ENCODE measurements at regions not wholly inside any gene's neighbourhood (a gene's known extent, or its start where the extent isn't known, plus 50 kb on each side); places are given as distances from the start of the nearest gene placed in this dataset.

- H3K27me3 ChIP-seq: no peaks in the 10 kb centered on the region
- 62 to 72% methylated on average over 16 of the region's 16 CpGs for WGBS, 2 donors
- no peak for DNase-seq
- FAIRE-seq: no peak
- H3K36me3 ChIP-seq: no peaks in the 10 kb centered on the region
- no peak for ATAC-seq
- no peaks in the 10 kb centered on the region for H3K9me3 ChIP-seq
- intact Hi-C loops (cut with DNase I): no loop called here
- no peak for TF ChIP-seq CTCF (IDR thresholded peaks at IDR 0.05)
- H3K27ac ChIP-seq: no peak overlapping the region
- no peak overlapping the region for H3K4me3 ChIP-seq
- H3K4me1 ChIP-seq: no peaks in the 10 kb centered on the region
These were observed 724.0 kb downstream of the IRX1 start for GRCh38 chr5:4319478-4320128.

- ATAC-seq (no peak), DNase-seq (no peak), FAIRE-seq (no peak)
- no peaks in the 10 kb centered on the region for H3K36me3 ChIP-seq
- no peak for TF ChIP-seq CTCF (IDR thresholded peaks at IDR 0.05)
- H3K27me3 ChIP-seq: no peaks in the 10 kb centered on the region
- intact Hi-C loops (cut with DNase I): no loop called here
- no peak overlapping the region for H3K4me3 ChIP-seq
- H3K4me1 ChIP-seq: no peaks in the 10 kb centered on the region
- H3K27ac ChIP-seq: no peak overlapping the region
- no peaks in the 10 kb centered on the region for H3K9me3 ChIP-seq
- WGBS, 2 donors: 61 to 75% methylated on average over 2 of the region's 2 CpGs
These were observed 734.7 kb downstream of the IRX1 start for GRCh38 chr5:4330327-4330726.

GRCh38 chr5:4335078-4335477 is 739.4 kb downstream of the IRX1 start:
- H3K4me3 ChIP-seq: no peak overlapping the region
- no peaks in the 10 kb centered on the region for H3K4me1 ChIP-seq
- 37 to 56% methylated on average over 2 of the region's 2 CpGs for WGBS, 2 donors
- H3K36me3 ChIP-seq: no peaks in the 10 kb centered on the region
- DNase-seq: no peak
- no peak for TF ChIP-seq CTCF (IDR thresholded peaks at IDR 0.05)
- FAIRE-seq: no peak
- H3K9me3 ChIP-seq: no peaks in the 10 kb centered on the region
- H3K27ac ChIP-seq: no peak overlapping the region
- no peaks in the 10 kb centered on the region for H3K27me3 ChIP-seq
- intact Hi-C loops (cut with DNase I): no loop called here
- ATAC-seq: no peak

GRCh38 chr5:4337519-4337918 is 741.9 kb downstream of the IRX1 start:
- H3K4me1 ChIP-seq: no peaks in the 10 kb centered on the region
- no peak for ATAC-seq
- no peak for TF ChIP-seq CTCF (IDR thresholded peaks at IDR 0.05)
- H3K27me3 ChIP-seq: no peaks in the 10 kb centered on the region
- no peak for FAIRE-seq
- H3K27ac ChIP-seq: no peak overlapping the region
- WGBS, 2 donors: 43 to 50% methylated on average over 3 of the region's 3 CpGs
- DNase-seq: no peak
- intact Hi-C loops (cut with DNase I): no loop called here
- no peaks in the 10 kb centered on the region for H3K9me3 ChIP-seq
- no peaks in the 10 kb centered on the region for H3K36me3 ChIP-seq
- no peak overlapping the region for H3K4me3 ChIP-seq

- H3K36me3 ChIP-seq: no peaks in the 10 kb centered on the region
- no peaks in the 10 kb centered on the region for H3K27me3 ChIP-seq
- 57 to 65% methylated on average over 9 of the region's 9 CpGs for WGBS, 2 donors
- no peak overlapping the region for H3K27ac ChIP-seq
- DNase-seq (no peak), FAIRE-seq (no peak), ATAC-seq (no peak)
- no peaks in the 10 kb centered on the region for H3K9me3 ChIP-seq
- TF ChIP-seq CTCF (IDR thresholded peaks at IDR 0.05): no peak
- no peaks in the 10 kb centered on the region for H3K4me1 ChIP-seq
- H3K4me3 ChIP-seq: no peak overlapping the region
- intact Hi-C loops (cut with DNase I): no loop called here
These were observed 744.3 kb downstream of the IRX1 start for GRCh38 chr5:4339949-4340348.

All from pancreas (tissue), 10 donors.